NT2/D1 (cell line): ENCODE measurements at regions not wholly inside any gene's neighbourhood (a gene's known extent, or its start where the extent isn't known, plus 50 kb on each side); places are given as distances from the start of the nearest gene placed in this dataset.

Source experiments
- DNase-seq: peaks from one replicate; pipeline ENCODE4 v3.0.0-alpha.2; 2011; ENCODE audit warnings: low read depth, low spot score
- H3K27me3 ChIP-seq: 2 replicates; pipeline ENCODE4 v1.6.0; 2011; ENCODE audit warnings: mild to moderate bottlenecking; ENCODE audit not compliant: insufficient read length, insufficient read depth
- H3K36me3 ChIP-seq: 2 replicates; pipeline ENCODE4 v1.6.1; 2011; ENCODE audit warnings: mild to moderate bottlenecking, low read length, mixed read lengths; ENCODE audit not compliant: insufficient read depth, insufficient read length
- H3K4me1 ChIP-seq: 2 replicates; pipeline ENCODE4 v1.5.1; 2011; ENCODE audit not compliant: insufficient read depth, insufficient read length
- H3K4me3 ChIP-seq: 2 replicates; pipeline ENCODE4 v1.5.1; 2011; ENCODE audit warnings: low read depth; ENCODE audit not compliant: insufficient read length
- H3K9ac ChIP-seq: 2 replicates; pipeline ENCODE4 v1.6.0; 2011; ENCODE audit warnings: low read depth; ENCODE audit not compliant: insufficient read length
- H3K9me3 ChIP-seq: 2 replicates; pipeline ENCODE4 v1.5.1; 2011; ENCODE audit warnings: mild to moderate bottlenecking, low read length; ENCODE audit not compliant: insufficient read depth
- SUZ12 ChIP-seq: IDR thresholded peaks from 2 replicates; pipeline ENCODE4 v1.6.1; 2011; ENCODE audit not compliant: insufficient read length, insufficient read depth; ENCODE audit errors: extremely low read depth
- YY1 ChIP-seq: IDR thresholded peaks from 2 replicates; pipeline ENCODE4 v1.6.1; 2011; ENCODE audit not compliant: insufficient read length, insufficient read depth
- ZNF274 ChIP-seq: IDR thresholded peaks from 2 replicates; pipeline ENCODE4 v1.6.1; 2011; ENCODE audit warnings: mild to moderate bottlenecking, low read depth, low read length

GRCh38 chr10:113434315-113434714 lies 118.5 kb upstream of the HABP2 start:
- no peak for TF ChIP-seq ZNF274
- no peak for TF ChIP-seq YY1
- TF ChIP-seq SUZ12, result no peak
- no peak overlapping the region for H3K4me3 ChIP-seq

GRCh38 chr10:113434950-113435349 lies 117.9 kb upstream of the HABP2 start:
- no peaks in the 10 kb centered on the region for H3K27me3 ChIP-seq
- no peak overlapping the region for H3K4me3 ChIP-seq
- H3K9me3 ChIP-seq, result no peaks in the 10 kb centered on the region
- no peak overlapping the region for H3K9ac ChIP-seq
- TF ChIP-seq SUZ12, result no peak
- TF ChIP-seq YY1, result no peak
- no peak for TF ChIP-seq ZNF274
- DNase-seq, result no peak
- no peaks in the 10 kb centered on the region for H3K4me1 ChIP-seq
- no peaks in the 10 kb centered on the region for H3K36me3 ChIP-seq

More at GRCh38 chr10:113434315-113434714, 118.5 kb upstream of the HABP2 start:
- Histone ChIP-seq H3K27me3 (no peaks in the 10 kb centered on the region), H3K9me3 (no peaks in the 10 kb centered on the region), H3K9ac (no peak overlapping the region), H3K4me1 (no peaks in the 10 kb centered on the region), H3K36me3 (no peaks in the 10 kb centered on the region)
- DNase-seq, result no peak

- no peaks in the 10 kb centered on the region for H3K36me3 ChIP-seq
Measured at GRCh38 chr10:113435881-113436280, 117.0 kb upstream of the HABP2 start.

GRCh38 chr10:113436851-113437250 lies 116.0 kb upstream of the HABP2 start:
- Histone ChIP-seq H3K27me3 (no peaks in the 10 kb centered on the region), H3K36me3 (no peaks in the 10 kb centered on the region), H3K9ac (no peak overlapping the region), H3K4me1 (no peaks in the 10 kb centered on the region), H3K9me3 (no peaks in the 10 kb centered on the region), H3K4me3 (no peak overlapping the region)
- no peak for DNase-seq
- no peak for TF ChIP-seq YY1

More at GRCh38 chr10:113435881-113436280, 117.0 kb upstream of the HABP2 start:
- no peak for DNase-seq
- no peak overlapping the region for H3K4me3 ChIP-seq
- no peak for TF ChIP-seq ZNF274
- TF ChIP-seq YY1, result no peak
- no peak for TF ChIP-seq SUZ12
- H3K9me3 ChIP-seq, result no peaks in the 10 kb centered on the region
- no peaks in the 10 kb centered on the region for H3K4me1 ChIP-seq
- H3K27me3 ChIP-seq, result no peaks in the 10 kb centered on the region
- H3K9ac ChIP-seq, result no peak overlapping the region

- TF ChIP-seq ZNF274 (no peak), YY1 (no peak), SUZ12 (no peak)
- Histone ChIP-seq H3K36me3 (no peaks in the 10 kb centered on the region), H3K4me3 (no peak overlapping the region), H3K9me3 (no peaks in the 10 kb centered on the region), H3K4me1 (no peaks in the 10 kb centered on the region), H3K9ac (no peak overlapping the region), H3K27me3 (no peaks in the 10 kb centered on the region)
- no peak for DNase-seq
Measured at GRCh38 chr10:113438652-113439051, 114.2 kb upstream of the HABP2 start.

GRCh38 chr10:113441220-113441619 lies 111.6 kb upstream of the HABP2 start:
- Histone ChIP-seq H3K27me3 (no peaks in the 10 kb centered on the region), H3K9me3 (no peaks in the 10 kb centered on the region), H3K4me3 (no peak overlapping the region), H3K36me3 (no peaks in the 10 kb centered on the region), H3K9ac (no peak overlapping the region), H3K4me1 (no peaks in the 10 kb centered on the region)
- TF ChIP-seq YY1 (no peak), SUZ12 (no peak), ZNF274 (no peak)
- DNase-seq, result no peak

- Histone ChIP-seq H3K9ac (no peak overlapping the region), H3K4me3 (no peak overlapping the region), H3K4me1 (no peaks in the 10 kb centered on the region), H3K36me3 (no peaks in the 10 kb centered on the region), H3K9me3 (no peaks in the 10 kb centered on the region), H3K27me3 (no peaks in the 10 kb centered on the region)
- no peak for TF ChIP-seq ZNF274
- TF ChIP-seq YY1, result no peak
- TF ChIP-seq SUZ12, result no peak
- DNase-seq, result no peak
Measured at GRCh38 chr10:113441686-113442270, 111.1 kb upstream of the HABP2 start.

GRCh38 chr10:113442336-113442735 lies 110.5 kb upstream of the HABP2 start:
- Histone ChIP-seq H3K4me1 (no peaks in the 10 kb centered on the region), H3K4me3 (no peak overlapping the region), H3K9ac (no peak overlapping the region), H3K36me3 (no peaks in the 10 kb centered on the region), H3K9me3 (no peaks in the 10 kb centered on the region), H3K27me3 (no peaks in the 10 kb centered on the region)
- TF ChIP-seq SUZ12 (no peak), ZNF274 (no peak), YY1 (no peak)
- DNase-seq, result no peak
